GM18511 (cell line): ENCODE measurements at regions not wholly inside any gene's neighbourhood (a gene's known extent, or its start where the extent isn't known, plus 50 kb on each side); places are given as distances from the start of the nearest gene placed in this dataset.

ENCODE experiments used
- ATAC-seq: cut with Tn5 transposase; IDR thresholded peaks from one replicate; pipeline ENCODE4 v1.9.1; 2021; ENCODE audit warnings: mild to moderate bottlenecking, moderate library complexity; ENCODE audit not compliant: unreplicated experiment

GRCh38 chr20:52592567-52592966, 379.6 kb upstream of the TSHZ2 start:
- no peak for ATAC-seq

- ATAC-seq, result no peak
These were observed 382.1 kb upstream of the TSHZ2 start for GRCh38 chr20:52590100-52590499.

- ATAC-seq, result no peak
These were observed 382.8 kb upstream of the TSHZ2 start for GRCh38 chr20:52589251-52589812.

- no peak for ATAC-seq
These were observed 385.5 kb upstream of the TSHZ2 start for GRCh38 chr20:52586660-52587059.

GRCh38 chr20:52585333-52585732, 386.8 kb upstream of the TSHZ2 start:
- no peak for ATAC-seq

GRCh38 chr20:52578559-52578958, 387.0 kb upstream of the ZFP64 start:
- ATAC-seq, result no peak

- no peak for ATAC-seq
These were observed 386.1 kb upstream of the ZFP64 start for GRCh38 chr20:52577696-52578095.

GRCh38 chr20:52572687-52573086, 381.1 kb upstream of the ZFP64 start:
- no peak for ATAC-seq

GRCh38 chr20:52569201-52569600, 377.6 kb upstream of the ZFP64 start:
- ATAC-seq, result no peak

GRCh38 chr20:52565614-52566013, 374.0 kb upstream of the ZFP64 start:
- ATAC-seq, result no peak

- no peak for ATAC-seq
These were observed 373.0 kb upstream of the ZFP64 start for GRCh38 chr20:52564594-52564993.

GRCh38 chr20:52552181-52552872, 360.7 kb upstream of the ZFP64 start:
- ATAC-seq, result no peak

GRCh38 chr20:52542131-52542530, 350.6 kb upstream of the ZFP64 start:
- no peak for ATAC-seq

- ATAC-seq, result no peak
These were observed 348.9 kb upstream of the ZFP64 start for GRCh38 chr20:52540509-52540908.

GRCh38 chr20:52539891-52540290, 348.3 kb upstream of the ZFP64 start:
- no peak for ATAC-seq

GRCh38 chr20:52536841-52537400, 345.3 kb upstream of the ZFP64 start:
- ATAC-seq, result no peak

GRCh38 chr20:52536040-52536439, 344.5 kb upstream of the ZFP64 start:
- ATAC-seq, result no peak

- ATAC-seq, result no peak
These were observed 343.0 kb upstream of the ZFP64 start for GRCh38 chr20:52534616-52535015.

- ATAC-seq, result no peak
These were observed 341.8 kb upstream of the ZFP64 start for GRCh38 chr20:52533401-52533800.

GRCh38 chr20:52532674-52533073, 341.1 kb upstream of the ZFP64 start:
- ATAC-seq, result no peak

GRCh38 chr20:52530571-52530970, 339.0 kb upstream of the ZFP64 start:
- ATAC-seq, result no peak

- ATAC-seq, result no peak
These were observed 338.2 kb upstream of the ZFP64 start for GRCh38 chr20:52529826-52530225.

- ATAC-seq, result no peak
These were observed 333.3 kb upstream of the ZFP64 start for GRCh38 chr20:52524861-52525260.
